ENCODE measurements at regions not wholly inside any gene's neighbourhood (a gene's known extent, or its start where the extent isn't known, plus 50 kb on each side); places are given as distances from the start of the nearest gene placed in this dataset.

DNA sequence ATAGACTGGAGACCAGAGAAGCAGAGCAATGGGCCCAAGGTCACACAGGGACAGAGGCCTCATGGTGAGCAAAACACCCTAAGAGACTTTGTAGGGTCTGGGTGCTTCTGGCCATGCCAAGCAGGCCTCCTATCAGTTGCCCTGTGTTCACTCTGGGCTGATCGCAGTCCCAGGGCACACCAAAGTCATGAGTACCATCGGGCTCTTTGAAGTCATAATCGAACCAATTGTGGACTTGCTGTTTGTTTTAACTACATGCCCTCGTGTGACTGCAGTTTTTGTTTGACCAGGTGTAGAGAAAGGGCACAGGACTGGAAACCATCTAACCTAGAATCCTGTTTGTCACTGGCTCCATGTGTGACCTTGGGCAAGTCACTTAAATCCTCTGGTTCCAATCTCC, 172.5 kb upstream of the CPEB2 start:
- H3K4me3 ChIP-seq (ENCODE audit: low read length) = no peak overlapping the region
- no peak for TF ChIP-seq ZNF274 (IDR thresholded peaks at IDR 0.05; ENCODE audit: low read depth, low read length)

DNA sequence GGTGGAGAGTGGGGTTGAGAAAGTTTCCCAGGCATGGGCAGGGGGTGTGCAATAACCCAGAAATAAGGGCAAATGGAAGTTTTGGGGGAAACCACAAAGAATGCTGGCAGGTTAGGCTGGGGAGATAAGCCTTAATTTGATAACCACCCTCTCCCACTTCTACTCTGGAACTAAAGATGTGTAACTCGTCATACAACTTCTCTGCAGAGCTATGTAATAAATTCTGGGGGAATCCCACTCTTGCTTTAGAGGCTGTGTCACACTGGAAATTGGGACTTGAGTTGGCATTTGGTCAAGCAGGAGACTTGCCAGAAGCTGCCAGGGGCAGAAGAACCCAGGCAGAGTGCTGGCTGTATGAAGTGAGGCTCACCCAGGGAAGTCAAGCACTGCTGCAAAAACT, 170.9 kb upstream of the CPEB2 start:
- no peak for TF ChIP-seq ZNF274 (IDR thresholded peaks at IDR 0.05; ENCODE audit: low read depth, low read length)
- no peak overlapping the region for H3K4me3 ChIP-seq (ENCODE audit: low read length)

GRCh38 chr4:14833053-14833452, 169.2 kb upstream of the CPEB2 start:
- no peak overlapping the region for H3K4me3 ChIP-seq (ENCODE audit: low read length)
- TF ChIP-seq ZNF274 (IDR thresholded peaks at IDR 0.05; ENCODE audit: low read depth, low read length) = no peak

DNA sequence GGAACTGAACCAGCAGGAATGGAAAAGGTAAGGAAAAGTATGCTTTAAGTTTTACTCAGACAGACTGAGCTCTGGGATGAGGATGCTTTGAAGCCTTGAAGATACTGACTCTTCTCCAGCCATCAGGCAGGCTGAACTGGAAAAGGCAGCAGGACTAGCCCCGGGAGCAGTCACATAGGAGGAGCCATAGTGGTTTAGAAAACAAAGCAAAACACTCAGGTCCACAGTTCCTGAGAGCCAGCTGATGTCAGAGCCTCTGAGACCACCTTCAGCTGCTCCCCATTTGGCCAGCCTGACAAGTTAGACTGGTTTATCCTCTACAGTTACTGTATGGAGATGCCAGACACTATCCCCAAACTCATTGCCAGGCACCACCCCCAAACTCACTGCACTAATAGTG, 167.9 kb upstream of the CPEB2 start:
- TF ChIP-seq ZNF274 (IDR thresholded peaks at IDR 0.05; ENCODE audit: low read depth, low read length) = no peak
- no peak overlapping the region for H3K4me3 ChIP-seq (ENCODE audit: low read length)

DNA sequence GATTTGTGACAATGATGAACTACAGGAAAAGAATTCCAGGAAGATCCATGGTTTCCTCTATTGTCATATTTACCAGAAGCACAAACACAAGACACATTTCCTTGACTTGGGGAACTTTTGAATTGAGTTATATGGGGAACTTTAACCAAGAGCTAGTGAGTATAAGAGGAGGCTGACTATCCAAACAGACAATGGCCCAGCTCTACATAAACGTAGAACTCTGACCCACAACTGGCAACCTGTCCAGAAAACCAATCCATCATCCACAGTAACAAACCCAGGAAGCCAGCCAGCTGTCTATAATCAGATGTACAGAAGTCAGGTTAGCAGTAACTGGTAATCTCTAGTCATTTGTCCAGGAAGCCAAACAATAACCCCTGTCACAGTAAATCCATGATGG, 167.0 kb upstream of the CPEB2 start:
- no peak for TF ChIP-seq ZNF274 (IDR thresholded peaks at IDR 0.05; ENCODE audit: low read depth, low read length)
- no peak overlapping the region for H3K4me3 ChIP-seq (ENCODE audit: low read length)

GRCh38 chr4:14835708-14836425, 166.4 kb upstream of the CPEB2 start:
- no peak for TF ChIP-seq ZNF274 (IDR thresholded peaks at IDR 0.05; ENCODE audit: low read depth, low read length)
- H3K4me3 ChIP-seq (ENCODE audit: low read length) = no peak overlapping the region

DNA sequence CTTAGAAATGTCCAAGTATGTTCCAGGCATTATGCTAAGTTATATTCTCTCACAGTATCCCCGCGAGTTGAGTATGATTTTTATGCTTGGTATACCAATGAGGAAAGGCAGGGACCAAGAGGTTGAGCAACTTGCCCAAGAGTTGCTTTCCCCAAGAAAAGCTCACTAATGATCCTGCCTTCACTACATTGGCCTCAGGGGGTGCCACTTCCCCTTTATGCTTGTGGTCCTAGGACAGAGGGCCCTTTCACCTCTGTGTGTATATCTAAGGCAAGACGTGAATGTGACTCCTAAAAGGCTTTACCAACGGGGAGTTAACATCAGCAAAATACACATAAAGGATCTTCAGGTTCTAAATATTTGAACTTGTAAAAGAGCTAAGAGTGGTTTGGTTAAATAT, 164.4 kb upstream of the CPEB2 start:
- no peak for TF ChIP-seq ZNF274 (IDR thresholded peaks at IDR 0.05; ENCODE audit: low read depth, low read length)
- H3K4me3 ChIP-seq (ENCODE audit: low read length) = no peak overlapping the region

DNA sequence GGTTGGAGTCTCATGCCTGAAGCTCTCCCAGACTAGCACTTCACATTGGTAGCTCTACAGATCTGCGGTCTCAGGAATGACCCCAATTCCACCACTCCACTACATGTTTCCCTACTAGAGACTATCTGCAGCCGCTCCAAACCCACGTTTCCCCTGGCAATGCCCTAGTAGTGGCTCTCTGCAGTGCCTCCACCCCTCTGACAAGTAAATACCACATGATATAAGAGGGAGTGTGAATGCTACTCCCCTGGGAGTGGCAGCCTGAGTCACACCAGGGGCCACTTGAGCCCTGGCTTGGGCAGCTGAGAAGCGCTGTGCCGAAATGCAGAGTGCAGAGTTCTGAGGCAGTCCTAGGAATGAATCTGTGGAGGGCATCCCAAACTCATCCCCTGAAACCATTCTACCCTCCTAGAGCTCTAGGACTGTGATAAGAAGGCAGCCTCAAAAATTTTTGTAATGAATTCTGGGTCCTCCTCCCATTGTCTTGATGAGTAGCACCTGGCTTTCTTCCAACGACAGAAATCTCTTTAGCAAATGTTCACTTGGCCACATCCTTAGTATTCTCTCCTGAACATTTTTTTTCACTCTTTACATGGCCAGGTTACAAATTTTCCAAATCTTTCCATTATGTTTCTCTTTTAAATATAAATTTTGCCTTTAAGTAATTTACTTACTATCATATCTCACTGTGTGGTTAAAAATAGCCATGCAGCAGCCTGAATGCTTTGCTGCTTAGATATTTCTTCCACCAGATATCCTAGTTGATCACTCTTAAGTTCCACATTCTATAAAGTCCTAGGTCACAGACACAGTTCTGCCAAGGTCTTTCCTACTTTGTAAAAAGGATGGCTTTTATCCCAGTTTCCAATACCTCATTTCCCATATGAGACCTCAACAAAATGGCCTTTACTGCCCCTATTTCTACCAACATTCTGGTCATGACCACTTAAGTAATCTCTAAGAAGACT, 160.2 kb upstream of the CPEB2 start:
- no peak overlapping the region for H3K4me3 ChIP-seq (ENCODE audit: low read length)
- no peak for TF ChIP-seq ZNF274 (IDR thresholded peaks at IDR 0.05; ENCODE audit: low read depth, low read length)

- H3K4me3 ChIP-seq (ENCODE audit: low read length) = no peak overlapping the region
- no peak for TF ChIP-seq ZNF274 (IDR thresholded peaks at IDR 0.05; ENCODE audit: low read depth, low read length)
These were observed 159.2 kb upstream of the CPEB2 start for GRCh38 chr4:14842964-14843630.

DNA sequence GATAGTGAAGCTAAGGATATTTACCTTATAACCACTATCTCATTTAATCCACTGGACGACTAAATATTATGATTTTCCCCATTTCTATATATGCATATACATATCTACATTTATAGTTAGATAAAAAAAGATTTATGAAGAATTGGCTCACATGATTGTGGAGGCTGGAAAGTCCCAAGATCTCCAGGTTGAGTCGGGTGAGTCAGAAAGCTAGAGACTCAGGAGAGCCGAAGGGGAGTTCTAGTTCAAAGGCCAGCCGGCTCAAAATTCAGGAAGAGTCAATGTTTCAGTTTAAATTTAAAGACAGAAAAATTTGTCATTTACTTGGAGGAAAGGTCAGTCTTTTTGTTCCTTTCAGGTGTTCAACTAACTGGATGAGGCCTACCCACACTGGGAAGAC, 158.2 kb upstream of the CPEB2 start:
- TF ChIP-seq ZNF274 (IDR thresholded peaks at IDR 0.05; ENCODE audit: low read depth, low read length) = no peak
- H3K4me3 ChIP-seq (ENCODE audit: low read length) = no peak overlapping the region

GRCh38 chr4:14848229-14848628, 154.1 kb upstream of the CPEB2 start:
- TF ChIP-seq ZNF274 (IDR thresholded peaks at IDR 0.05; ENCODE audit: low read depth, low read length) = no peak
- no peak overlapping the region for H3K4me3 ChIP-seq (ENCODE audit: low read length)

DNA sequence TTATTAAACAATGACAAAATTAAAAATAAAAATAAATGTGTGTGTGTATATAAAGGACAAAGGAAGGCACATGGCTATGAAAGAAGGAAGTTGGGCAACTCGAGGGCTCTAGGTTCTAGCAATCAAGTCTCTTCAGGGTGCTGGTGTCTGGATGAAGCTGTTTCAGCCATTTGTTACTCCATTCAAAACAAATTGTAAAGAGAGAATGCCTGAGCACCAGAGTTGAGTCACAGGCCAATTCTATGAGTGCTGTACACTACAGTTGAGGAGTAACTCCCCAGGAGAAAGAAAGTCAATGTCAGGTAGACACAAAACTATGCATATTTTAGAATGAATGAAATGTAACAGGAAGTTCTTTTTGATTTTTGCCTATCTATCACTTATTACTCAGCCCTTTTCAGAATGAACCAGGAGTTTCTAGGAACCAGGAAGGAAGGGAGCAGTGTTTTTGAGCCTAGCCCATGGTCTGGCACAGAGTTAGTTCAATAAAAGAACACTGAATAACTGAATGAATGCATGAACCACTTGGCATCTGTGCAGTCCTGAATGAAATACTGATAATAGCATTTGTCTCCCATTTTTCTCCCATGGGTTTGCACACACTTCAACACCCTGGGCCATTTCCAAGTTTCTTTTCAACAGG, 151.7 kb upstream of the CPEB2 start:
- H3K4me3 ChIP-seq (ENCODE audit: low read length) = no peak overlapping the region
- no peak for TF ChIP-seq ZNF274 (IDR thresholded peaks at IDR 0.05; ENCODE audit: low read depth, low read length)

DNA sequence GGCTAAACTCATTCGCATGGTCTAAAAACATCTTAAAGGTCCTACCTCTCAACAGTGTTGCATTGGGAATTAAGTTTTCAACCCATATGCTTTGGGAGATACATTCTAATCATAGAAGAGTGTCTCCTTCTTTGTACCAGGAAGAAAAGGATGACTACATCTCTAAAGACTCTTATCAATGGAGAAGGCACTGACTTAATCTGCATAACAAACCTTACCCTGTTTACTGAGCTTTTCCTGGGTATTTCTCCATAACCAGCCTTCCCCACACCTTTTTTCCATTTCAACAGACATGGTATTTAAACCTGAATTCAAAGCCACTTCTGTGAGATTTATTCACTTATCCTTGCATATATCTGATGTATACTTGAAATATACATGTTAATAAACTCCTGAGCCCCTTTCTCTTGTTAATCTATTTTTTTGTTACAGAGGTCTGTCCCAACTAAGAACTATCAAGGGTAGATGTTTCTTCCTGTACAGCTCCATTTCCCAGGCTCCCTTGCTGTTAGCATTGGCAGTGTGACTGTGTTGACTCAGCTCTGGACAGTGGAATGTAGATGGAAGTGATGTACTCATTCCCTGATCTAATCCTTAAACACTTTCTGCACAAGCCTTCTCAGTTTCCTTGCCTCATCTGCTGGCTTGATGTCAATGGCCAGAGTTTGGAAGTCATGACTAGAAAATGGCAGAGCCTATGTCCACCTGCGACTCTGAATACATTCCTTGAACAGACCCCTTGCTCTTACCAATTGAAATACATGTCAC, 148.9 kb upstream of the CPEB2 start:
- no peak for TF ChIP-seq ZNF274 (IDR thresholded peaks at IDR 0.05; ENCODE audit: low read depth, low read length)
- no peak overlapping the region for H3K4me3 ChIP-seq (ENCODE audit: low read length)

All from GM08714 (cell line).